ENCODE measurements at regions not wholly inside any gene's neighbourhood (a gene's known extent, or its start where the extent isn't known, plus 50 kb on each side); places are given as distances from the start of the nearest gene placed in this dataset.
A peak's percentile ranks its signal among the peaks of the same experiment; 100 is the strongest.

DNA sequence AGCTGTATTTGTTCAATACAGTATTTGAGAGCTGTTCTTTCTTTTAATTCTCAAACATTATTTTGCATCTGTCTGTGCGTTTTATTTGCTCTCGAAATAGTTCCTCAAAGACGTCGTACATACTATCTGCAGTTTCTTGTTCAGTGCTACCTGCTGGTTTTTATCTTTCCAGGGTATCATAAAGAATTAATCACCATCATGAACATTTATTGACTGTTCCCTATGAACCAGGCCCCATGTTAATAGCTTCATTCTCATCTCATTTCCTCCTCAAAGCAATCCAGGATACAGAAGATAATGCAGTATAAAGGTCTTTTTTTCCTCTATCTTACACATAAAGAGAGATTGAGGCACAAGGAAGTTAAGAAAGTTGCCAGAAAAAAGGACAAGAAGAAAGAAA is 211.8 kb downstream of the DACT1 start:
- DNase-seq: no peak

DNA sequence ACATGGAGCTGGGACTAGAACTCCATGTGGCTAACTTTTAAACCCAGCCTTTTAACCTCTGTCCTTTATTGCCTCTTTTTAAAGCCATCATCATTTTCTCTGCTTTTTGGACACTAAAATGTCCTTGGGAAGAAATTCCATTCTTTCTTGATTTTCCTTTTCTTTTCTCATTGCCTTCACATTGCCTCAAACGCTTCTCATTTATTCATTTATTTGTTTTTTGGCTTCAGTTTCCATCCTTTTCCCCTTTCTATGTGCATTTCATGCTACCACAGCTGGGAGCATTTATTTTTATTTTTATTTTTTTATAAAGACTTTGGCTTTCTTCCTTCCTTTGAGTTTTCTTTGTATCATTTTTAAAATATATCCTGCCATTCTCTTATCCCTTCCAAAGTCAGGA is 212.2 kb downstream of the DACT1 start:
- no peak for DNase-seq

DNA sequence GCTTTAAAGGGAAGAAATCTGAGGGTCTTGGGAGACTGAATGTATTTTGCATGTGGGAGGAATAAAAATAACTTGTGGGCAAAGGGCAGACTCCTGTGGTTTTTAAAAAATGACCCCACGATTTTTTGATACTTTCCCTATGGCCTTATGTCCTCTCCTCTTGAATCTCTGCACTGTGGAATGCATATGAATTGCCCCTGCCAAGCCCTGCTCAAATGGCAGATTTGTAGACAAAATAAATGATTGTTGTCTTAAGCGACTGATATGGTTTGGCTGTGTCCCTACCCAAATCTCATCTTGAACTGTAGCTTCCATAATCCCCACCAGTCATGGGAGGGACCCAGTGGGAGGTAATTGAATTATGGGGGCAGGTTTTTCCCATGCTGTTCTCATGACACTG is 223.8 kb downstream of the DACT1 start:
- DNase-seq: peak; percentile 87

DNA sequence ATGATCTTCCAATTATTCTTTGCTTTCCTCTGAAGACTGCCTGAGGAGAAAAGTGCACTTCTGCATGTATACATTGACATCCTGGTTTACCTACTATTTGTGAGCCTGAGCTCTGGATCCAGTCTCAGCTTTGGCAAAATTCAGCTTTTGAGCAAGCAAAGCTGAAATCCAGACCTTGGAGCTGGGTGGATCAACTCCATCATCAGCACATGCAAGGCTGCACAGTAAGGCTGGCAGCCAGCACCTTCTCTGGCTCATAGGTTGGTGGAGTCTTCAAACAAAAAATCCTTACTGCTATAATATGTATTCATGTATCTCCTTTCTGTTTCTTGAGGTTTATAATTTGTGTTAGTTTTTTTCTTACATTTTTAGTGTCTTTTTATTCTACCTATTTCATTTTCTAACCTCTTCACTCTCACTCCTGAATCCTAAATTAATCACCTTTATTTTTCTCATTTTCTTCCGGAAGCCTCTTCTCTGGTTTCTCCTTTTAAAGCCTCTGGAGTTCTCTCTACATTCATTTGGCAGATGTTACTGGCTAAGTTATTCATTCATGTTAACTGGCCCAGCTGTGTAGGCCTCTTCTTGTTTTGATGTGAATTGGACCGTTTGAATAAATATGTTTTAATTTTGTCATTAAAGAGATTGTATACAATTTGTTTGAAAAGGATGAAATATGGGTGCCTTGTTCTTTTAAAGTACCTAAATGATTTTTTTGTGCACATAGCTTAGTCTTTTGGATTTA is 224.8 kb downstream of the DACT1 start:
- DNase-seq: no peak

DNA sequence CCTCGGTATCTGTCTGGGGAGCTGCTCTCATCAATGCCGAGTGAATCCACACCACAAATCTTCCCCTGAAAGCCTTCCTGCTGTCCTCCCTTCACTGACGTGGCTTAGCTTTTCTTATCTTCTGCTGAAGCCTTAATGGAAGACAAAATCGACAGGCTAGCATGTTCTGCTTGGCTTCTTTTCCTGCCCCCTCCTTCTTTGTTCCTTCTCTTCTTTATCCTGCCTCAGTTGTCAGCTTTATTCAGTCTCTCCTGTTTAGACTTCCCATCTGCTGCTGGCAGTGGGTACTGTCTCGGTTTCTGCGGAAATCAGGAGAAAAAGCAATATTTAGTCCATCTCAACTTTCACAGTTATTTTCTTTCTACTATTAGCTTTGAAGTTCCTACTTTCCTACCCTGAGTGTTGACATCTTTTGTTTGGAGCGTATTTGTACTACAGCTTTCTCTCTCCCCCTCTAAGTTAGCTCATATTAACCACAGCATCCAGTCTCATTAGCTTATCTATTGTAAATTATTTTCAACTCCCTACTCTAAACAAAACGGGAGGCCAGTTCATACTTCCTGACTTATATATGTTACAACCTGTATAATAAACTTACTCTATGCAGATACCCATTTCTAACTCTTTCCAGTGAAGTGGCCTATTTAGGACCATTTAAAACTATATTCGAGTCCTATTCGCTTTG is 226.0 kb downstream of the DACT1 start:
- no peak for DNase-seq

DNA sequence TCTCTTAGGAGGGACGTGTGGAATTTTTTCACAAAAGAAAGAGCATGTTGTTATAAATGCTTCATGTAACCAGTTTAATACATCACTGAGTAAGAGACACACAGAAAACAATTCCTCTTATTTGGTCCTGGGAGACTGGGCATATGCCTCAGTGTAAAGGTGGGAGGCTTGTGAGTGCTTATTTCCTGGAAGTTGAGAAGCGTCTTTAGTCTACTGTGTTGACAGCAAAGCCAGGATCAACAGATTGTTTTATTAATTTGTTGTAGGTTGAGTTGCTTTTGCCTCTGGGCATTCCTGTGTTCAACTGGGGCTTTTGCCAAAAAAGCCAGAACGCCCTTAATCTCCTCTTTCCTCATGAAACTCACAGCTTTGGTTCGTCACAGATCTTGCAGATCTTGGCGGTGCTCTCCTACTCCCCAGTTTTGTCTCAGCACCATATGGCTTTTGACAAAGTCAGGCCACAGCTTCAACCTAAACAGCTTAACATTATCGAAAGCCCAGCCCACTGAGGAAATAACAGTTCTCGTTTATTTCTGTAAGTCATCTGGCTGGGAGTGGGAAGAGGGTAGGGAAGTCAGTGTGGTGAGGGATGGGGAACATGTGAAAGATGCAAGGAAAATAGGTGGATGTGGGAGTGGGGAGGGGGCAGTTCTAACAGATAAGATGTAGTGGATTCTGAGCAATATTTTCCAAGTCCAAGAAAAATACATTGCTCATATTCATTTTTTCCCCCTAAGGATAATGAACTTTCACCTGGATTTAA is 227.2 kb downstream of the DACT1 start:
- DNase-seq: peak; percentile 87

DNA sequence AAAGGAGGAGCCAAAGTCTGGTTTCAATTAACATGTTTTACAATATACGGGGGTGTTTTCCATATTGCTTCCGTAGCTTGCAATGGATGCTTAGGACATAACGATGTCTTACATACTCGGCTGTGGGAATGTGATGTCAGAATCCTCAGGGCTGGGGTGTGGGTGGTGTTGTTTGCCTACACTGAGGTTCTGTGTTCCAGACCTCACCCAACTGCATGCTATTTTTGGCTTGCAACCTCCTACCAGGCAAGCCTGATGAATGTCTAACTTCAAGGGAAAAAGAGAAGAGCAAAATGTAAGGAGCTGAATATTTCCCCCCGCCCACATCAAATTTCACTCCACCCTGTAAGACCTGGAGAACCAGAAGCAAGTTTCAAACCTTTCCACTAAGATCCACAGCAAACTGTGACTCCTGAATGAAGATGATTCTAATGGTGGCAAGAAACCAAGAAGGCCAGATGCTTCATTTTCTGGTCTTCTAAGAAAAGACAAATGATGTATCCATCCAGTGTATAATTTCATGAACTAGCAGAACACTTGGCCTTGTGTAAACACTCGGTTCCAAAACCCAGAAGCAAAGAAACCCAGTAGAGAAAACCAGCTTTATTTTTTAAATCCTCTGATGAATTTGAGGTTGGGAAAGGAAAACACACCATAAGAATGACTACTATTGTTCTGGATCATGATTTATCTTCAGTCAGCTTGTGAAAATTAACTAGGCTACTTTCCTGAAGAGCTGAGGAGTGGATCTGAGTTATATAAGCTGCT is 227.9 kb downstream of the DACT1 start:
- peak; percentile 90 for DNase-seq

DNA sequence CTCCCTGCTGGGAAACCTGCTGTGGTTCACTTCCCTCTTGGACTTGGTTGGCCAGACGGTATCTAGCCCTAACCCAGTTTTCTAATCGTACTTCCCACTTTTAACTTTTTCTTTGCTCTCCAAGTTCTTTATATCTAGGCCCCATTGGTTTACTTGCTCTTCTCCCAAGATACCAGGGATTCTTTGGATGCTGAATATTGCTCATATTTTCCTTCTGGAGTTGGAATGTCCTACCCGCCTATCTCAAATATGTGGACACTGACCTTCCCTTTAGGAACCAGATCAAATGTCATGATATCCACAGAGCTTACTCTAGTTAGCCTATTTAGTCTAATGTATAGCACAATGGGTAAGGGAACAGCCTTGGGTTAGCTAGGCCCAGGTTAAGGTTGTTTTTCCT is 228.6 kb downstream of the DACT1 start:
- DNase-seq: peak; percentile 88

DNA sequence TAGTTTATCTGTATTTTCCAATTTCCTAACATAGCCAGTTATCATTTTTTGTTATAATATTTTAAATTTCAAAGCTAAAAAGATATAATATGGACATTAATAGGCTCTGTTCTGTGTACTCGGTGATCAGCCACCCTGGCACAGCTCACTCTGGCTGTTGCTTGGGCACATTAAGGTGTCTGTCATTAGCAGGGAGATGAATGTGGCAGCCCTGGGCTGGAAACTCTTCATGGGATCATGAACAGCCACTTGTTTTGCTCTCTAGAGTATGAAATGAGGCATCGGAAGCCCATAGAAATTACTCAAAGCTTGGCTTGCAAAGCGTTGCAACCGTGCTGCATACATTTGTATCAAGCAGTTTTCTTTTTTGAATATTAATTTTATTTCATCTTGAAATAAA is 233.2 kb downstream of the DACT1 start:
- DNase-seq: no peak

DNA sequence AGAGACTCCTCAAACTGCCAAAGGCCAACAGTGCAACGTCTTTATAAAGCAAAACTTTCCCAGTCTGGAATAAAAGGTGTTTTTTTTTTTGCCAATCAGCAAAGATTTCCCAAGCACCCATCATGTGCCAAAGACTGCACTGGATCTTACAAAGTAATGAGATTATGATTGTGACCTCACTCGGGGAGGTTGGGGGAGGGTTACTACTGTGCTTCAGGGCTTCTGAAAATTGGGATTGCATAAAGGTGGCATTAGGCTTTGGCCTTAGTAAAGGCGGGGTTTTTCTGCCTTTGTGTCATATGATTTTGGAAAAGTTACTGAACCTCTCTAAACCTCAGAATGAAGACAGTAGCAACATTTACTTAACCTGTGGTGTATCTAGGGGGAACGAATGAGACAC is 233.8 kb downstream of the DACT1 start:
- no peak for DNase-seq

DNA sequence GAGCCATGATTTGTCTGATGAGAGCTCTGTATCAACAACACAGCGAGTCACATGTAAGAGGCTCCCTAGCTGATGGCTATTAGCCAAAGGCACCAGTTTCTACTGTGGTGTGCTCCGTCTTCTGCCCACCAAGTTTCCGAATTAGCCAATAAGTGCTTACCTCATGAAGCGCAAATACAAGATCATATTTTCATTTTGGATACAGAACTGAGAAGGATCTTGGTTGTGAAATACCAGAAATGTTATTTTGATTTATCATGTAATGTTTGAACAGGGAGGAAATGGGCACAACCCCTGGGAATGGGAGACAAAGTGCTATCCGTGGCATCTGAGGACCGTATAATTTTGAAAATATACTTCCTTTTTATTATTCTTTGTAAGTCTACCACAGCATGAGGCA is 234.3 kb downstream of the DACT1 start:
- DNase-seq: peak; percentile 85

DNA sequence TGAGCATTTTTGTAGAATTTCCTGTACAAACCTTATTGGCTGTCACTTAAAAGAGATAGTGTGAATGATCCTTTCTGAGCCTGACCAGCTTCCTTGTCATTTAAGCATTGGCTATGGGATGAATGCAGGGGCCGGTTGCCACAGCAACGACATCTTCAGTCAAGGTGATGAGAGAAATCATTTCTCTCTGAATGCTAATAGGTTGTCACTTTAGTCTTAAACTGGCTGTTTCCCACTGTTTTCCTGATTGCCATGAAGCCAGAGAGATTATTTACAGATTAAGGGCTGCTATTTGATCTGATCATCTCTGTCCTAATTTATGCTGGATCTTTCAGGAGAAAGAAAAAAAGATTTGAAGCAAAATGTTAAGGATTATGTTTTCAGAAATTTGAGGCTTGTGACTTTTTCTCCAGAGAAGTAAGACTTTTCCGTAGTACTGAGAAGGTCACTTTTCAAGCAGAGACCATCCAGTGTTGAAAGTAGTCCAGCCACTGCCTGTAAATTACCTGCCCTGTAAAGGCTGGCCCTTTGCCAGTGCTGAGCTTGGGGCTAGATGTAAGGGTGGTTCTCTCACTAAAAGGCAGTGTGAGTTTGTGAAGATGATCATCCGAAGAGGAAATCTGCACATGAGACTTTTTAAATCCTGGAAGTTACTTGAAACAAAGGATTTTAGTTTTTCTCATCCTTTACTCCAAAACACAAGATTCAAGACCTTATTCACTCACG is 235.6 kb downstream of the DACT1 start:
- DNase-seq: no peak

DNA sequence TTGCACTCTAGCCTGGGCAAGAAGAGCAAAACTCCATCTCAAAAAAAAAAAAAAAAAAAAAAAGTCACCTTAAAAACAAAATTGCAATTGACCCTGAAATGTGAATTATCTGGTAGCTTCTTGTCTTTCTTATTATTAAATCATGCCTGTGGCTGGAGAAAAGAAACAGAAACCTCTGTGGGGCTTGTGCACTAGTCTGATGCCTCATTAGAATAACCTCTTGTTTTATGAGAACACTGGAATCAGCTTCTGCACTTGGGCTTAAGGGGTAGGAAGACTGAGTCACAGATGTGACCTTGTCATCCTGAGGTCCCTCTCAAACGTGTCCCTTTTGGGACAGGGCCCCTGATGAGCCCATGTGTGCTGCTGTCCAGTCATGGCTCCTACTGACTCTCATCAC is 237.9 kb downstream of the DACT1 start:
- DNase-seq: no peak

DNA sequence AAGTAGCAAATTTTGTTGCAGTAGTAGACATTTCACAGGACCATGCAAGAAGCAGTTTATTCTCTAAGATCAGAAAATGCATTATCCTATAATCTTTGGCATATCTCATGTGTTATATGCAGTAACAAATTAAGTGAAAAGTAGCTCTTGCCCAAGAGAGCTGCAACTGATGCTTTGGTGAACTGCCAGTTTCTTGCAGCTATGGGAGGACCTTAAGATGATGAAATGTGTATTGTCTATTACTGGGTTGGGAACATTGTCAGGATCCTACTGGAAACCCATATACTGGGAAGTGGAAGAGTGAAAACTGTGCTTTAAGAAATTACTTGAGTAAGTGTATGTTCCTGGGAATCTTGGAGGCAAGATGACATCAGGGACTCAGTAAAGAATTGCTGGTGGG is 238.8 kb downstream of the DACT1 start:
- DNase-seq: peak; percentile 85

DNA sequence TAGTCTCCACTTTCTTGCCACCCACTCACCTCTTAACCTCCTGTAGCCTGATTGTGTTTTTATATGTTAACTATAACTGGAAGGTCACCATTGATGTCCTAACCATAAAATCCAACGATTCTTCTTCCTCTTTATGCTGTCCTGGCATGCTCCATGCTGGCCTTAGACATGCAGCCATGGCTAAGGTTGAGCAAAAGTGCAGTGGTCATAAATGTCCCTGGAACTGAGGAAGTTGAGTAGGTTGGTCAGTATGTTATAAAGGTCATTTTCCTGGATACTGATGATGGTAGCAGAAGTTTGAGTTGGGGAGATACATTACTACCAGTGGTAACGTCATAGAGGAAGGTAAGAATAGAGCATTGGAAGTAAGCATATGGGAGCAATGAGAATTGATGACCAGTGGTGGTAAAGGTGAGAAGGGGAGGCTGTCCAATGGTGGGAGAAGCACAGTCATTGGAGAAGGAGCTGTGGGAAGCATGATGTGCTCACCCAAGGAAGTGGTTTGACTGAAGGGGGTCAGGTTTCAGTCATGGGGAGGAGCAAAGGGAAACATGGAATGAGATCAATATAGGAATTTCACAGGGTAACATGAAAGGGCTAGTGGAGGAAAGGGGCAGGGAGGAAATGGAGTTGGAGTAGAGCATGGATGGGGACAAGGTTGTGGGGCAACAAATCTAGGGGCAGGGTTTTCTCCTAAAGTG is 240.8 kb downstream of the DACT1 start:
- no peak for DNase-seq

DNA sequence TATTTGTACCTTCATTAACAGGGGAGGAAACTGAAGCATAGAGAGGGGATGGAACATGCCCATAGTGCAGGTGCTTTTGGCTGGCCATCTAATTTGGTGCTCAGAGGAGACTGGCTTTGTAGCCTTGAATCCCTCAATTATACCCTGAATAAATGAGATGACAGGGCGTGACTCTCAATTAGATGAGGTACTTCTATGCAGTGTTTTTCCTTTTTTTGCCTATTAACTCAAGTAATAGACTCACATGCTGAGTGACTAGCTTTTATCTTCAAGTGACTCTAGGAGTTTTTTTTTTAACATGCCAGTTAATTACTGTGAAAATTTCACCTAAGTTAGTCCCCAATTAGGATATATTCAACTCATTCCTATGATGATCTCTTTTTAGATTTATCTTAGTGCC is 243.7 kb downstream of the DACT1 start:
- no peak for DNase-seq

DNA sequence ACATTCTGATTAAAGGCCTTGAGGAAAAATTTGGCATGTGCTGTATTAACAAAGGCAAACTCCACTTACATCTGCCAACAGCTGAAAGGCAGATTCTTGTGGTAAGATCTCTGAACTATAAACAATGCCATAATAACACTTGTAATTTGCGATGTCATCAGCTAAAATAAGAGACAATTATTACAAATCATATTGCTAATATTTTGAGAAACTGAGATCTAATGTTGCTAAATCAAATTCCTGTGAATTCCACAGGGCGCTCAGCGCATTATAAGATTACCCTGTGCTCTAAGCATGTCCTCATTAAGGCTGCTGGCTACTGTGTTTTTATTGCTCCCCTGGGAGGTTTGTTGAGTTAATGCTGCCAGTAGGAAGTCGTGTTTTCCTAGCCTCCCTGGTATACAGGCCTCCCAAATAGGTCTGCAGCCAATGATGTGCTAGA is 244.8 kb downstream of the DACT1 start:
- DNase-seq: peak; percentile 95

DNA sequence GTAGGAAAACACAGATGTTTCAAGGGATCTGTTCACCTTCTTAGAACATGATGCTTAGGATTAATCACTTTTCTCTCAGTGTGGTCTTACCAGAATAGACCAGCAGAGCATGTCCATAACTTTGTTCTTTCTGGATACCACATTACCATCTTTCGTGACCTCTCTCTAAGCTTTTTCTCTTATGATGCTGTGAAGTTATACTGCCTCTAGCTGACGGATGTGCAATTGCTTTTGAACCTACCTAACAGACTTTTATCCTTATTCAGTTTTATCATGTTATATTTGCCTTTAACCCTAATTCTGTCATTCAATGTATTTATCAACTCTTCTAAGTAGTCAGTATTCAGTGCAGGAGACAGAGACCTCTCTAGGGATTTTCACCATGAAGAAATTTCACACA is 246.7 kb downstream of the DACT1 start:
- no peak for DNase-seq

DNA sequence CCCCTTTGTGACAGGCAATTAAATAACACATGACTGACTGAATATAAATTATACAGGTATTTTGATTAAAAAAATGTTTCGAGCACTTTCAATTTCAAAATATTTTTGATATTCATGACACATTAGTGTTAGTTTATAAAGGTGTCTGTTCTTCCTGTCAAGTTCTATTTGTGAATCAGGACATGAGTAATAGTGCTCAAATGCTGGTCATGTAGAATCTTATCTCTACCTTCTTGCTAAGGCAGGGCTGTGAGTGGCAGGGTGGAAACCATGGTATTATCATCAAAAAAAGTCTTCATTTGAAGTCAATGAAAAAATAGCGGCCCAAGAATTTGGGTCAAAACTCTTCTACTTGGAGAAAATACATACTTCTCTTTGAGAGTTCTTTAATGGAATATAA is 250.2 kb downstream of the DACT1 start:
- no peak for DNase-seq

DNA sequence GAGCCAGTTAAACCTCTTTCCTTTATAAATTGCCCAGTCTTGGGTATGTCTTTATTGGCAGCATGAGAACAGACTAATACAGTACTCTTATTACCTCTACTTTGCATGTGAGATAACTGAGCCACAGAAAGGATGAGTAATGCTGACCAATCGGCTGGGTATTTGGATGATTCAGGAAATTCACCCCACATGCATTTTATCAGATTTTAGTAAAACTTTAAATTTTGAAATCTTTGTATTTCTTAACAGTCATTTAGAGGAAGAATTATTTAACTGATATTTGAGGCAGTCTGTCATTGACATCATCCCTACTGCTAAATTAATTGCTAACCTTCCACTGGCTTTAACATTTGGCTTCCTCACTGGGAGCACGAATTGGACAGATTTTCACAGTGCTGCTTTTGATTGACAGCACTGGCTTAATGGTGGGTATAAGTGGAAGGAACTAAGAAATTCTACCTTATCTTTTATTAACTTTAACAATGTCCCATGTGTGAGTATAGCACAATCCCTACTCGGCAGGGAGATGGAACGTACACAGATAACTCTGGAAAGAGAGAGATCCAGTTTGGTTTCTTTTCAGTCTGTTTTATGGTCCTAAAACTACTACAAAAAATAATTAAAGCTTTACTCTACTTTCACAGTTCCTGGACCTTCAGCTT is 261.0 kb downstream of the DACT1 start:
- peak; percentile 97 for DNase-seq

DNA sequence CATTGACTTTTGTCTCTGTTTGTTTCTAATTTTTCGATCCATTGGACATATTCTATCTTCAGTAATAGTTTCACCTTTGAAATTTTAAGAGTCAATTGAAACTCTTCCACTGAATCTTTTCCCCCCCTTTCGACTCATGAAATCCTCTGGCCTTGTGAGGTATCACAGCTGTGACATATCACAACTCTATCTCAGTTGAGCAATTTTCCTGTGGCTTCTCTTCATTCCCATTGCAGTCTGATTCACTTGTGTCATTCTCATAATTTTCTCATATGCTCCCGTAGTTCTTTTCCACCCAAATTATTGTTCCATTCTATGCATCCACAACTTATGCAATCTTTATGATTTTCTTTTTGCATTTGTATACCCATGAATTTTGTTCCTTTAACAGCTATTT is 261.6 kb downstream of the DACT1 start:
- peak; percentile 90 for DNase-seq
